D341Med (cell line): ENCODE measurements at regions not wholly inside any gene's neighbourhood (a gene's known extent, or its start where the extent isn't known, plus 50 kb on each side); places are given as distances from the start of the nearest gene placed in this dataset.
A peak's percentile ranks its signal among the peaks of the same experiment; 100 is the strongest.
"Not testable (repeated sequence)": the region's sequence is repeated elsewhere in the genome, so short reads cannot be mapped to it uniquely, and the experiment has no call there.

ENCODE experiments used
- DNase-seq: peaks from one replicate; pipeline ENCODE4 v3.0.0; 2012; ENCODE audit warnings: low spot score

GRCh38 chr9:100714372-100715099, 136.7 kb downstream of the CAVIN4 start:
- peak; percentile 86 for DNase-seq

GRCh38 chr9:100715100-100715380, 137.2 kb downstream of the CAVIN4 start:
- DNase-seq, result no peak

GRCh38 chr9:100718717-100719116, 140.8 kb downstream of the CAVIN4 start:
- DNase-seq, result no peak

- no peak for DNase-seq
Measured at GRCh38 chr9:100720922-100721321, 143.0 kb downstream of the CAVIN4 start.

GRCh38 chr9:100724886-100725285, 147.0 kb downstream of the CAVIN4 start:
- DNase-seq, result no peak

GRCh38 chr9:100725371-100725770, 147.5 kb downstream of the CAVIN4 start:
- DNase-seq, result no peak

GRCh38 chr9:100729336-100729895, 151.5 kb downstream of the CAVIN4 start:
- DNase-seq, result no peak

- no peak for DNase-seq
Measured at GRCh38 chr9:100730086-100730485, 152.2 kb downstream of the CAVIN4 start.

- no peak for DNase-seq
Measured at GRCh38 chr9:100731038-100731556, 153.2 kb downstream of the CAVIN4 start.

- DNase-seq, result no peak
Measured at GRCh38 chr9:100731557-100731956, 153.7 kb downstream of the CAVIN4 start.

GRCh38 chr9:100739208-100739607, 161.3 kb downstream of the CAVIN4 start:
- no peak for DNase-seq

- no peak for DNase-seq
Measured at GRCh38 chr9:100739666-100740065, 161.8 kb downstream of the CAVIN4 start.

GRCh38 chr9:100748930-100749329, 171.1 kb downstream of the CAVIN4 start:
- not testable (repeated sequence) for DNase-seq

GRCh38 chr9:100756217-100756616, 178.3 kb downstream of the CAVIN4 start:
- DNase-seq, result no peak

- DNase-seq, result peak; percentile 20
Measured at GRCh38 chr9:100759215-100759614, 181.3 kb downstream of the CAVIN4 start.

- no peak for DNase-seq
Measured at GRCh38 chr9:100761276-100761802, 183.5 kb downstream of the CAVIN4 start.

GRCh38 chr9:100774326-100774725, 196.4 kb downstream of the CAVIN4 start:
- DNase-seq, result no peak

- no peak for DNase-seq
Measured at GRCh38 chr9:100774962-100775361, 197.1 kb downstream of the CAVIN4 start.

- DNase-seq, result no peak
Measured at GRCh38 chr9:100775912-100776311, 198.0 kb downstream of the CAVIN4 start.

- no peak for DNase-seq
Measured at GRCh38 chr9:100784755-100785154, 206.9 kb downstream of the CAVIN4 start.

- DNase-seq, result no peak
Measured at GRCh38 chr9:100785946-100786345, 208.1 kb downstream of the CAVIN4 start.

- no peak for DNase-seq
Measured at GRCh38 chr9:100794738-100795269, 216.9 kb downstream of the CAVIN4 start.

GRCh38 chr9:100803956-100804355, 224.6 kb upstream of the PLPPR1 start:
- no peak for DNase-seq
